ENCODE measurements at regions not wholly inside any gene's neighbourhood (a gene's known extent, or its start where the extent isn't known, plus 50 kb on each side); places are given as distances from the start of the nearest gene placed in this dataset.
A peak's percentile ranks its signal among the peaks of the same experiment; 100 is the strongest.

DNA sequence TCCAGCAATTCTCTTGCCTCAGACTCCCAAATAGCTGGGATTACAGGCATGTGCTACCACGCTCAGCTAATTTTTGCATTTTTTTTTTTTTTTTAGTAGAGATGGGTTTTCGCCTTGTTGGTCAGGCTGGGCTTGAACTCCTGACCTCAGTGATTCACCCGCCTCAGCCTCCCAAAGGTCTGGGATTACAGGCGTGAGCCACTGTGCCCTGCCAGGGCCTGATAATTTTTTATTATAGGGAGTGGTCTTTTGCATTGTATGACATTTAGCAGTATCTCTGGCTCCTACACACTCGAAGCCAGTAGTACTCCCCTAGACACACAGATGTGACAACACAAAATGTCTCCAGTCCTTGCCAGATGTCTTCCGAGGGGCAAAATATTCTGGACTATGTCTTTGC is 124.0 kb downstream of the DKK1 start:
- H3K4me3 ChIP-seq, result no peak overlapping the region
- no peak overlapping the region for H3K27ac ChIP-seq

DNA sequence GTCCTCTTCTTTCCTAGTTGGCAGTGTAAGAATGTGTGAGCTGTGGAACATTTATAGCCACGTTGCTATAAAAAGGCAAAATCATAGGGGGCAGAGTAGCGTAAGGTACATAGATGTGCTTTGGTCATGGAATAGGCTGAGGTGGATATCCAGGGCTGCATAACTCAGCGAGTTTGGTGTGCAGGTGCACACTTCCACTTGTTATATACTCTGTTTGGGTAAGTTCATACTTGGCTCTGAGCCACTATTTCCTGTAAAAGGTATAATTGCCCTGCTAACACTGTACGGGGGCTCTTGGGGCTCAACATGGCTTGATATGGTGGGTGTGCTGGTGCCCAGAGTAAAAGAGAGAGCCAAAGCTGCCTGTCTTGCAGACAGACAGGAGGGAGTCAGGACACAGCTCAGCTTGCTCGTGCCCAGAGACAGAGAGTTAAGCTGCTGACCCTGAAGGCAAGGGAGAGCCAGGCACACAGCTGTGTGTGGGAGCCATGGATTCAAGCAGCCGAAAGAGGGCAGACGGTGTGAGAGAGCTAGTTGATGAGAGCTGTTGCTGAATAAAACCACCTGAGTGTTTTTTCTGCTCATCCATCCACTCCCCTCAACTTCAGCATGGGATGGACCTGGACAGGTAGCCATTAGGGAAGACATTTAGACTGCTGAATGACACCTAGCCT is 126.7 kb downstream of the DKK1 start:
- H3K27ac ChIP-seq, result no peak overlapping the region
- no peak overlapping the region for H3K4me3 ChIP-seq

DNA sequence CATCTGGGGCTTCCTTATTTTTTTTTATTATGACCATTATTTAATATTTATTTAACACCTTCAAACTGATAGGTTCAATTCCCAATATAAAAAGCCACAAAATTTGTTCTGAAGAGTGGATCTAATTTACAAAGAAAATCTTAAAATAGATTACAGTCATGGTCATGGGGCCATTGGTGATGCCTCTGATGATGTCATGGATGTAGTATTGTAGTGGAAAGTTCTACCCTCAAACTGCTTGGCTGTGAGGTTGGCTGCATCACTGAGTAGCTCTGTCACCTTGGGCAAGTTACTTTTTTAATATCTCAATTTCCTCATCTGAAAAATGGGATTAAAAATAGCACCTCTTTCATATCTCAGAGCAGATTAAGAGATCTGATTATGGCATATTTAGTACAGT is 128.5 kb downstream of the DKK1 start:
- peak overlapping the region in 2 of 21 experiments; percentile 19 to 33 for H3K27ac ChIP-seq

DNA sequence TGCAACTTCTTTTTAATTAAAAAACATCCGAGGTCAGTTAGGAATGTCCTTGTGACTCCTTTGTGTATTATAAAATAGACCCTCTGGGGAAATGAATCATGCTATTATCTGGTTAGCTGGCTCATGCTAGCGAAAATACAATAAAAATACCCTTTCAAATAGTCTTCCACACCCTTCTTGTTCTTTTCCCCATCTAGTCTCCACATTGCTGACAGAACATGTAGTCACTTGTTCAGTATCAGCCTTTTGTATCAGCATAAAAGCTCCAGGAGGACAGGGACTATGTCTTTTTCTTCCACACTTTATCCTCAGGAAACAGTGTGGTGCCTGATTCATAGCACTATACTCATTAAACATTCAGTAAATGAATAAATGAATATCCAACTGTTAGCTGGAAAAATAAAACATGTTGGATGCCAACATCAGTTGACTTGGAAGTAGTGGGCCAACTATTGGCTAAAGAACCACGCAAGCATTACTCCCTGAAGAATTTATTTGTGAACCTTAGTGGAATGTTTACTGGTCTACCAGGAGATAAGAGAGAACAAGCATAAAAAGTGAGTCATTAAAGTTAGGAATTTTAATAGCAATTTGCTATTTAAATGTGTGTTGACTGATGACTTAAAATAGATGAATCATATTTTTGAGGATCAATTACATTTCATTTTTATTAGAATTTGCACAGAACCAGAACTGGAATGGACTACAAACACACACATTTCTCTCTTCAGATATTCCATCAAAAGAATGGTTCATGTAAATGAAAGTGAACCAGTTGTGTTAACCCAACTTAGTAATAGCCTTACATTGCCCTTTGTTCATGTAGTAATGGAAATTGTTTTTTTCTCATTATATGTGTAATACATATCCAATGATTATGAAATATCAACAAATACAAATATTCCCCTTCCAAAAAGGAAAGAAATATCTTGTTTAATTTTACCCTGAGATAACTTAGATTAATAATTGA is 129.6 kb downstream of the DKK1 start:
- Histone ChIP-seq H3K27ac (peak overlapping the region in 3 of 21 experiments; percentile 19 to 41 (median 33)), H3K4me3 (no peak overlapping the region)

More for the DNA sequence above, 128.5 kb downstream of the DKK1 start:
- H3K4me3 ChIP-seq, result no peak overlapping the region

- Histone ChIP-seq H3K27ac (no peak overlapping the region), H3K4me3 (no peak overlapping the region)
These were observed 132.3 kb downstream of the DKK1 start for GRCh38 chr10:52446391-52446790.

DNA sequence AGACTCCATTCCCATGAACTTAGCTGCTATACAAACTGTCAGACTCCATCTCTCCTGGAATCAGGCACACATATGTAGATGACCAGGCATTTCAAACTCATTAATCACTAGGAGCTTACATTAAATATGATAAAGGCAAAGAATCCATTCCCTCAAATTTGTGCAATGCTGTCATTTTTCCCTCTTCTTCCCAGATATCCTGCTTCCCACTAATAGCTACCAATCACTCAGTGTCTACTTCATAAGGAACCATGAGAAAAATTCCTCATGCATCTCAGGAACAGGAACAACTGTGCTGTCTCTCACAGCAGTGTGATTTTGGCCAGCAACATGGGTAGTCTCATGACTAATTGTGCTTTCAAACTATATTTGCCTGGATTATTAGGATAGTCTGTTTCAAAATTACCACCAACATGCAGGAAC is 133.9 kb downstream of the DKK1 start:
- Histone ChIP-seq H3K27ac (no peak overlapping the region), H3K4me3 (no peak overlapping the region)

DNA sequence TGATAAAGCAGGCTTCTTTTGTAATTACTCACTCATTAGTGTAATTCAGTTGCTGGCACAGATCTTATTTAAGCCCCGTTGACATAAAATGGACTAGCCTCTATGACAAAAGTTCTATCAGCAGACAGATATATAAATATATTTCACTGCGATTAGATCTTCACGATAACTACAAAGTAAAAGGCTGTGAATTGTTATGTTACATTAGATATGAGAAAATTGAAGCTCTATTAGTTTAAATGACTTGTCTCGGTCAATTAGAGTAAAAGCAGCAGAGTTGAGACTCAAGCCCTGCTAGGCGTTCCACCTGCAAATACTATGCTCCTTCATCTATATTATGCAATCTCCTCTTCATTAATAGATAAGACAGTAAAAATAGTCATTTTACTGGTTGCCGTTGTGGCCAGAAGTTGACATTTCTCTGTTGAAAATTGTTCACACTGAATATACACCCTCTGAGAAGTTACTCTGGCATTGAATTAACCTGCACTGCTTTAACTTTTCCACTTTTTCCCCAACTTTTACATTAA is 136.7 kb downstream of the DKK1 start:
- Histone ChIP-seq H3K27ac (no peak overlapping the region), H3K4me3 (no peak overlapping the region)

DNA sequence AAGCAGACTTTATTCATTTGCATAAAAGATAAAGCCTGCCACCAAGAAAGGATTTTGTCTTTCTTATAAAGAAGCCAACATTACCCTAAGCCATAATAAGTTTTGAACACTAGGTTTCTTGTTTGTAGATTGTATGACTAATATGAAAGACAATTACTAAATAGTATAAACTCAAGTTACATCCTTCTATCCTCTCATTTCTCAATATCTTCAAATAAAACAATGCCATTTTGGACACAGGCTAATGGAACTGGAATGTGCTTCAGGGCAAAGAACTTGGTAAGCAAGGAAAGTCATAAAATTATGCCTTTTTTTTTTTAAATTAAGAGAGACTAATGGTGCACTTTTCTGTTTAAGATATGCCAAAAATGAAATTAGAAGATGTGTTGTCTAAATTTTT is 137.7 kb downstream of the DKK1 start:
- H3K27ac ChIP-seq, result peak overlapping the region in 1 of 21 experiments; percentile 3
- H3K4me3 ChIP-seq, result no peak overlapping the region

DNA sequence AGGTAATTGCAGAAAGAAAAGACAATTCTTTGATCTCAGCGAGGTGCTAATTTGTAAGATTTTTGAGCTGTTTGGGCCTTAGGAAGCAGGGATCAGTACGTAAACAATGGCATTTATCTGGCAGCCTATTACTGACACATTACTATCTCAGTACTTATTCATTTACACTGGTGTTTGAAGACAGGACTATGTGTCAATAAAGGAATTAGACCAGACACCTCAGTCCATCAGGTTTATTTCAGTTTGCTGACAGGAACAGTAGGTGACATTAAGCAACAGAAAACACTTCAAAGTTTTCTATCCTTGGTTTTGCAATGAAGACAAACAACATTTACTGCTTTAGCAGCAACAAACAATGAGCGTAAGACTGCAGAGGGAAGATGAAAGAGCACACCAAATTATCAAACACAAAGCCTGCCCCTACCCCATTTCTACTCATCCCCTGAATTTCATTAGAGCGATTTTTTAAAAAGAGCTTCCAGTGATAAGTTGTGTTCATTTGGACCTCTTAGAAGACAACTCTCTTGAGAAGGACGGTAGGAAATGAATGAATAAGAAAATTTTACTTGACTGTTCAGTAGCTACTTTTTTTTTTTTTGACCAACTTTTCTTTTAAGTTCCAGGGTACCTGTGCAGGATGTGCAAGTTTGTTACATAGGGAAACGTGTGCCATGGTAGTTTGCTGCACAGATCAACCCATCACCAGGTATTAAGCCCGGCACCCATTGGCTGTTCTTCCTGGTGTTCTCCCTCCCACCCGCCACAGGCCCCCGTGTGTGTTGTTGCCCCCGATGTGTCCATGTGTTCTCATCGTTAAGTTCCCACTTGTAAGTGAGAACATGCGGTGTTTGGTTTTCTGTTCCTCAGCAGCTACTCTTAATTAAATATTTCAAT is 138.8 kb downstream of the DKK1 start:
- H3K27ac ChIP-seq, result peak overlapping the region in 3 of 21 experiments; percentile 3 to 45 (median 20)
- H3K4me3 ChIP-seq, result no peak overlapping the region

DNA sequence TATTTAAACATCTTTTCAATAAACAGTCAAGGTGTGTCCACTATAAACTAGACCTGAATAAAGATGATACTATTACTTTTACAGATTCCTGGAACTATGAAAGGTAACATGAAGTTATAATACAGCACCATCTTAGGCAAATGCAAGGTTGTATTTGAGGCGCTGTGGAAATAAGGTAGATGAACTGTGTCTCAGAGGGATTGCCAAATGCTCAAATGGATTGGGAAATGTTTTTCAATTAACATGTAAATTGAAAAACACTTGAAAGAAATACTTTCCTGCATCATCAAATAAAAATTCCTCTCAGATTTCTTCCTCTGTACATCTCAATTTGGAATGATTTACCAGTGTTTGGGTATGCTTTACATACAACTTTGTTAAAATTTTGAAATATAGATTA is 139.4 kb downstream of the DKK1 start:
- Histone ChIP-seq H3K4me3 (no peak overlapping the region), H3K27ac (no peak overlapping the region)

DNA sequence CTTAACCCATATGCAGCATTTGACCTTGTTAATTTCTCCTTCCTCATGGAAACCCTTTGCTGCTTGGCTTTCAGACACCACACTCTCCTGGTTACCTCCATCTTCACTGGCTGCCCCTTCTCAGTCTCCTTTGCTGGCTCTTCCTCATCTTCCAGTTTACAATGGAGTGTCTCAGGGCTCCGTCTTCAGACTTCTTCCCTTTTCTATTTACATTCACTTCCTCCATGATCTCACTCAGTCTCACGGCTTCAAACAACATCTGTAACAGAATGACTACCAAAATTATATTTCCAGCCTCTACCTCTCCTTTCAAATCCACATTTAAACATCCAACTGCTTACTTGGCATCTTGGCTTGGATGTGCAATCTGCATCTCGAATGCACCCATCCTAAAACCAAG is 140.4 kb downstream of the DKK1 start:
- no peak overlapping the region for H3K4me3 ChIP-seq
- H3K27ac ChIP-seq, result peak overlapping the region in 2 of 21 experiments; percentile 7 to 37

GRCh38 chr10:52455098-52455497 is 141.0 kb downstream of the DKK1 start:
- Histone ChIP-seq H3K4me3 (no peak overlapping the region), H3K27ac (peak overlapping the region in 2 of 21 experiments; percentile 7 to 37)

GRCh38 chr10:52459097-52459496 is 145.0 kb downstream of the DKK1 start:
- no peak overlapping the region for H3K27ac ChIP-seq
- H3K4me3 ChIP-seq, result no peak overlapping the region

DNA sequence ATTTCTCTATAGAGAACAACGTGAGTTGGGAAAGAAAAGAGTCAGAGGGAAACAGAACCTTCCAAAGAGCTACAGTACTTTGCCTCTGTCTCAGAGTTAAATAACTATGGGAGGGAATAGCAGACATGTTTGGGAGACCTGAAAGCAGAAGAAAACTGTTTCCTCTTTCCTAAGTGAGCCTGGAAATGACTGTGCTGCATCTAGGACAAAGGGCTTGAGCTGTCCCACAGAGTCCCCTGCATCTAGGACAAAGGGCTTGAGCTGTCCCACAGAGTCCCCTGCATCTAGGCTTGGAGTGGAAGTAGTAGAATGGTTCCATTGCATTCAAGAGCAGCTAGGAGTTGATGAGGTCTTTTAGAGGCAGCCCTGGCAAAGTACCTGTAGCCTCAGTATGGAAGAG is 149.7 kb downstream of the DKK1 start:
- Histone ChIP-seq H3K4me3 (no peak overlapping the region), H3K27ac (no peak overlapping the region)

- H3K4me3 ChIP-seq, result no peak overlapping the region
- H3K27ac ChIP-seq, result no peak overlapping the region
These were observed 150.5 kb downstream of the DKK1 start for GRCh38 chr10:52464368-52465124.

- Histone ChIP-seq H3K27ac (no peak overlapping the region), H3K4me3 (no peak overlapping the region)
These were observed 151.1 kb downstream of the DKK1 start for GRCh38 chr10:52465202-52465601.

DNA sequence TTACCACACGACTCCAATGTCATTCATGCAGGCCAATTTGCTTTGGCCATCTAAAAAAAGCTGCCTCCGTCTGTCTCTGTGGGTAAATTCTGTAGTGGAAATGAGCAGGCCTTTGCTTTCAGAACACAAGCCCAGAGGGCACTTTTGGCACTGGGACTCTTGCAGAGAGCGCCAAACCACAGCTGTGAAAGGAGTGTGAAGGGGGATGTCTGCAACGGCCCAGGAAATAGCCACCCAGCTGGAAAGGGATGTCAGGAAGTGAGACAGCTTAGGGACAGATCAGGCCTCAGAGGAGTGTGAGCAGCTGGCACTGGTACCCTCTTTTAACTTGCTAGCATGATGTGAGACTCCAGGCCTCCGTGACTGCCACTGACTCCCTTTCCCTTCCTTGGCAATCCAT is 152.4 kb downstream of the DKK1 start:
- H3K4me3 ChIP-seq, result no peak overlapping the region

DNA sequence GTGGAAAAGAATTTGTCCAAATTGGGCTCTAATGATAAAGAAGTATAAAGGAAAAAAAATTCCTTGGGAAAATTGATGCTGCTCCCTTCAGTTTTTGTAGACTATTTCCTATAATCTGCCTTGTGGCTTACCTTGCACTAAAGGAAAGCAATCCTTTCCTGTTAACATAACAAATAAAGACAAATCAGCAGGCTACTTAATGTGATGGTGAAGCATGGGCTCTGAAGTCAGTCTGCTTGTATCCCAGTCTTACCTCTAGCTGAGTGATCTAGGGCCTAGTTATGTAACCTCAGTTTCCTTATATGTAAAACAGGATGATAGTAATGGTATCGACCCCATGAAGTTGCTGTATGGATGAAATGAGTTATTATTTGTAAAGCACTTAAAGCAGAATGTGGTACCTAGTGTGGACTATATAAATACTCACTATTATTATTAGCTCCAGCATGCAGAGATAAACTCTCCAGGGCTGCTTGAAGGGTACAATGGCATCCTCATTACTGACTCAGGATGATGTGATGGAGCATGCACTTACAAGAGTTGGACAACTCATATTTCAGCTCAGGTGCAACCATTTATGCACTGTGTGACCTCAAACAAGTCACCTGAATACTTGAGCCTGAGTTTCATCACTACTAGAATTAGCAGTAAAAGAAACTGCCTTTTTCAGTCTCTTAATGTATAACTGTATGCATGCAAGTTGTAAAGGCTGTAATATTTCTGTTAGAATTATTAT is 156.1 kb downstream of the DKK1 start:
- Histone ChIP-seq H3K27ac (no peak overlapping the region), H3K4me3 (no peak overlapping the region)

More for the DNA sequence above, 152.4 kb downstream of the DKK1 start:
- no peak overlapping the region for H3K27ac ChIP-seq
